ENCODE measurements at regions not wholly inside any gene's neighbourhood (a gene's known extent, or its start where the extent isn't known, plus 50 kb on each side); places are given as distances from the start of the nearest gene placed in this dataset.

DNA sequence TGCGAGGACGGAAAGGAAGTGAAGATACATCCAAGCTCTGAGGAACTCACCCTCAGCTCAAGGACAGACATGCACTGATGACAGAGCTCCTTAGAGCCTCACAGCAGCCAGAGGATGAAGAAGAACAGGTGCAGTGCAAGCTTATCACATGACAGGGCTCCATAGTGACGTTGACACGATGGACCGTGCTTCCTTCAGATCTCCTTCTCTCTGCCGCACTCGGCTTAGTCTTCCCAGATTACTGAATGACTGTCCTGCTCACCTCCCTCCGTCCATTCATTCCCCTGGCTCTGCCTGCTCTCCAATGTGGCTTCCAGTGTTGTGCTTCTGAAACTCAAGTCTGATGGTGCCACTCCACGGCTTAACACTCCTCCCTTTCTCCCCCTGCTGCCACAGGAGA lies 161.5 kb upstream of the PFKP start:
- TF ChIP-seq EZH2phosphoT487 (IDR thresholded peaks at IDR 0.05; ENCODE audit: low read depth, severe bottlenecking, unreplicated experiment) = no peak
- TF ChIP-seq, protein P1, sequence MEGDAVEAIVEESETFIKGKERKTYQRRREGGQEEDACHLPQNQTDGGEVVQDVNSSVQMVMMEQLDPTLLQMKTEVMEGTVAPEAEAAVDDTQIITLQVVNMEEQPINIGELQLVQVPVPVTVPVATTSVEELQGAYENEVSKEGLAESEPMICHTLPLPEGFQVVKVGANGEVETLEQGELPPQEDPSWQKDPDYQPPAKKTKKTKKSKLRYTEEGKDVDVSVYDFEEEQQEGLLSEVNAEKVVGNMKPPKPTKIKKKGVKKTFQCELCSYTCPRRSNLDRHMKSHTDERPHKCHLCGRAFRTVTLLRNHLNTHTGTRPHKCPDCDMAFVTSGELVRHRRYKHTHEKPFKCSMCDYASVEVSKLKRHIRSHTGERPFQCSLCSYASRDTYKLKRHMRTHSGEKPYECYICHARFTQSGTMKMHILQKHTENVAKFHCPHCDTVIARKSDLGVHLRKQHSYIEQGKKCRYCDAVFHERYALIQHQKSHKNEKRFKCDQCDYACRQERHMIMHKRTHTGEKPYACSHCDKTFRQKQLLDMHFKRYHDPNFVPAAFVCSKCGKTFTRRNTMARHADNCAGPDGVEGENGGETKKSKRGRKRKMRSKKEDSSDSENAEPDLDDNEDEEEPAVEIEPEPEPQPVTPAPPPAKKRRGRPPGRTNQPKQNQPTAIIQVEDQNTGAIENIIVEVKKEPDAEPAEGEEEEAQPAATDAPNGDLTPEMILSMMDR (IDR thresholded peaks at IDR 0.05; ENCODE audit: poor library complexity) = no peak
- no peak for TF ChIP-seq EZH2 (IDR thresholded peaks at IDR 0.05; ENCODE audit: borderline replicate concordance)
